KOPT-K1 (cell line): ENCODE measurements at regions not wholly inside any gene's neighbourhood (a gene's known extent, or its start where the extent isn't known, plus 50 kb on each side); places are given as distances from the start of the nearest gene placed in this dataset.

Experiments used
- H3K27ac ChIP-seq: fragments of 200-600 bp; sonication (generic); 2 replicates; pipeline ENCODE4 v1.5.1; 2016; ENCODE audit warnings: antibody characterized with exemption, mild to moderate bottlenecking, low read depth, low read length; ENCODE audit not compliant: poor library complexity, severe bottlenecking
- H3K36me3 ChIP-seq: fragments of 200-600 bp; sonication (generic); 2 replicates; pipeline ENCODE4 v1.5.1; 2017; ENCODE audit warnings: antibody characterized with exemption, mild to moderate bottlenecking, low read length, moderate library complexity; ENCODE audit not compliant: insufficient read depth
- H3K9me3 ChIP-seq: fragments of 200-600 bp; sonication (generic); 2 replicates; pipeline ENCODE4 v1.5.1; 2017; ENCODE audit warnings: antibody characterized with exemption, low read length, mild to moderate bottlenecking; ENCODE audit not compliant: insufficient read depth, poor library complexity, severe bottlenecking

DNA sequence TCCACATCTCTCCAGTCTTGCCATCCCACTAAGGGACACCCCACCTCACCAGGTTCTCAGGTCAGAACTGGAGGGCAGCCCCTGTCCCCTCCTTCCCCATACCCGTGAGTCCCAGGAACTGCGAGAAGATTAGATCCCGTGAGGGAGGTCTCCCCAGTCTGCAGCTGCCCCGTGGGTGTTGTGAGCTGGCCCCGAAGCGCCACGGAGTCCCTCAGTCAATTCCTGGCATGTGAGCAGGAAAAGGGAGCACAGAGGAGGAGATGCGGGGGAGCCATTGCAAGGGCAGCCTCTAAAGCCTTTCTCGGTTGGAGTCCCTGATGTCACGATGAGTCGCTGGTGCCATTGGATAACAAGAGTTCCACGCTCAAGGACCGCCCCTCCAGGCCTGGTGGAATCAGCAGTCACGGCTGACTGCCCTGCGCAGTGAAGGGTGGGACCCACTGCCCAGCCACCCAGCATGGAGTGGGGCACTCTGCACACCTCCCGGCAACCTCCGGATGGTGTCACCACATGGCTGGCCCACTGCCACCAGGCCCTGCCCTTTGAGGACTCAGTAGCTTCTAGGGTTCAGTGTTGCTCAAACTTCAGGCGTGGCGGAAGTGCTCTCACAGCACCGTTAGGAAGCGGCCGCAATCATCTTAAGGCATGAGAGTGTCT, 434.9 kb upstream of the MYT1L start:
- no peaks in the 10 kb centered on the region for H3K36me3 ChIP-seq
- peaks cover 5% of the 10 kb centered on the region for H3K9me3 ChIP-seq
- no peak overlapping the region for H3K27ac ChIP-seq

- H3K9me3 ChIP-seq = peaks cover 11% of the 10 kb centered on the region
Measured at GRCh38 chr2:2765176-2765800, 434.2 kb upstream of the MYT1L start.

DNA sequence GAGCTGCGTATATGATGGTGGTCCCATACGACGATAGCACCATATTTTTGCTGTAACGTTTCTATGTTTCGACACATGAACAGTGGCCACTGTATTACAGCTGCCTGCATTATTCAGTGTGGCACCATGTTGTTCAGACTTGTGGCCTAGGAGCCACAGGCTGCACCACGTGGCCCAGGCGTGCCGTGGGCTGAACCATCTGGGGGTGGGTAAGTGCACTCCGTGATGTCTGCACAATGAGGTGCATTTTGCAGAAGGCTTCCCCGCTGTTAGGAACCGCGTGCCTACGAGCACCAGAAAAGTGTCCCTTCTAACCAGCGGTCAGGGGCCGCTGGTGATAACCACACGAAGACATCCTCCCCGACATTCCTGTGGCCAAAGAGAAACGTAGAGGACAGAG, 433.7 kb upstream of the MYT1L start:
- Histone ChIP-seq H3K27ac (no peak overlapping the region), H3K36me3 (no peaks in the 10 kb centered on the region), H3K9me3 (peaks cover 13% of the 10 kb centered on the region)

More at GRCh38 chr2:2765176-2765800, 434.2 kb upstream of the MYT1L start:
- no peaks in the 10 kb centered on the region for H3K36me3 ChIP-seq
- H3K27ac ChIP-seq = no peak overlapping the region

- H3K36me3 ChIP-seq = no peaks in the 10 kb centered on the region
- no peak overlapping the region for H3K27ac ChIP-seq
- H3K9me3 ChIP-seq = peaks cover 13% of the 10 kb centered on the region
Measured at GRCh38 chr2:2764001-2764355, 432.9 kb upstream of the MYT1L start.

- no peaks in the 10 kb centered on the region for H3K36me3 ChIP-seq
- H3K9me3 ChIP-seq = peaks cover 13% of the 10 kb centered on the region
- no peak overlapping the region for H3K27ac ChIP-seq
Measured at GRCh38 chr2:2763351-2764000, 432.4 kb upstream of the MYT1L start.

DNA sequence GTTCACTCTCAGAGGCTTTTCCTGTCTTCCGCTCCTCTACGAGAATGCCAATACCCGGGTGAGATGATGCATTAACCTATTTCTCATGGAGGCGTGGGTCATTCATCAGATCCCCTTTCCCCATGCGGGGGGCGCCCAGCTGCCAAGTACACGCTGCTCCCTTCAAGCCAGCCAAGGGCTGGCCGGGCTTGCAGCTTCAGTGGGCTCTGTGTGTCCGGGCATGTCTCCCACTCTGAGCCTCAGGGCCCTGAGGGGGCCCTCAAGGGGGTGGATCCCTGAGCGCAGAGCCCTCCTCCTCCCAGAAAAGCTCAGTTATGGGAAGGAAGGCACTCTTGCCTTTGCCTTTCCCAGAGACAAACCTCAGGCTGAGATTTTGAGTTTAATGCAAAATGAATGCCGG, 431.8 kb upstream of the MYT1L start:
- no peak overlapping the region for H3K27ac ChIP-seq
- H3K9me3 ChIP-seq = peaks cover 13% of the 10 kb centered on the region
- H3K36me3 ChIP-seq = no peaks in the 10 kb centered on the region

GRCh38 chr2:2762166-2762908, 431.3 kb upstream of the MYT1L start:
- H3K27ac ChIP-seq = no peak overlapping the region

DNA sequence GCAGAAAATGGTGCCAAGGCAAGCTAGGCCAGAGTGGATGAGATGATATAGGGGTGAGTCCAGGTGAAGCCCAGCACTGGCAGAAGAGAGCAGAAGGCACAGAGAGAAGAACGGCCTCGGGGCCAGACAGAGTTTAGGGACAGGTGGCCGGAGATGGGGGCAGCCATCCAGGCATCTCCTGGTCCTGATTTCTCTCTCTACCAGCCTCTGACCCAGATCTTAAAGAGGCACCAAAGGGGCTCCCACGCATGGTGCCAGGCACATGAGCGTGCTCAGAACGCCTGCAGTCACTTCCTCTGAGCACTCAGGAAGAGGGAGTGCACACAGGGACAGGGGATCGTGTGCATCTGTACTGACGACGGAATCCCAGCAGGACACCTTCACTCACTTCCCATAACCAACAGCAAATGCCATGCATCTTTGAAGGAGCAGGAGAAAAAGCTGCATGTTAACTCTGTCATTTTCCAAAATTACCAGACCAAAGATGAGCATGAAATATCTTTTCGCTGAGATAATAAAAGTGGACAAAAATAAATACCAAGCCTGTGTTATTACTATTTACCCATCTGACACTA, 427.8 kb upstream of the MYT1L start:
- peaks cover 28% of the 10 kb centered on the region for H3K9me3 ChIP-seq
- H3K27ac ChIP-seq = no peak overlapping the region
- H3K36me3 ChIP-seq = no peaks in the 10 kb centered on the region

More at GRCh38 chr2:2762166-2762908, 431.3 kb upstream of the MYT1L start:
- Histone ChIP-seq H3K9me3 (peaks cover 13% of the 10 kb centered on the region), H3K36me3 (no peaks in the 10 kb centered on the region)

- peaks cover 35% of the 10 kb centered on the region for H3K9me3 ChIP-seq
Measured at GRCh38 chr2:2757764-2758163, 426.7 kb upstream of the MYT1L start.

GRCh38 chr2:2756886-2757285, 425.8 kb upstream of the MYT1L start:
- H3K9me3 ChIP-seq = peaks cover 31% of the 10 kb centered on the region
- no peak overlapping the region for H3K27ac ChIP-seq
- no peaks in the 10 kb centered on the region for H3K36me3 ChIP-seq

More at GRCh38 chr2:2757764-2758163, 426.7 kb upstream of the MYT1L start:
- Histone ChIP-seq H3K36me3 (no peaks in the 10 kb centered on the region), H3K27ac (no peak overlapping the region)

- peaks cover 36% of the 10 kb centered on the region for H3K9me3 ChIP-seq
- H3K27ac ChIP-seq = no peak overlapping the region
- H3K36me3 ChIP-seq = no peaks in the 10 kb centered on the region
Measured at GRCh38 chr2:2755990-2756389, 424.9 kb upstream of the MYT1L start.

DNA sequence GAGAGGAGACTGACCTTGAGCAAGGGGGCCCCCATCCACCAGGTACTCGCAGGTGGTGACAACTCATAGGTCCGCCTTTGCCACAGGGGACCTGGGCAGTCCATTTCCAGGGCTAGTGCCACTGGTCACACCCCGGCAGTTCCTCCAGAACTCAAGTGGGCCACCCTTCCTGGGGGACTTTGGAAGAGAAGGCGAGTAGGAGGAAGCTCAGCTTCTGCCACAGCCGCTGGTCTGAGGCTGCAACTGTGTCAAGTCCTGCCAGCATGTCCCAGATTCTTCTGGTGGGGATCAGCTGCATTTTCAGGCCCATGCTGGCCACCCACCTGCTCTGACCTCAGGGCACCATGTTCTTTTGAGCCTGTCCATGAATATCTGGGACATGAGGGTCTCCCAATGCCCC, 423.9 kb upstream of the MYT1L start:
- no peak overlapping the region for H3K27ac ChIP-seq
- no peaks in the 10 kb centered on the region for H3K36me3 ChIP-seq
- H3K9me3 ChIP-seq = peaks cover 28% of the 10 kb centered on the region

- Histone ChIP-seq H3K36me3 (no peaks in the 10 kb centered on the region), H3K9me3 (peaks cover 28% of the 10 kb centered on the region), H3K27ac (no peak overlapping the region)
Measured at GRCh38 chr2:2751715-2752315, 420.7 kb upstream of the MYT1L start.

DNA sequence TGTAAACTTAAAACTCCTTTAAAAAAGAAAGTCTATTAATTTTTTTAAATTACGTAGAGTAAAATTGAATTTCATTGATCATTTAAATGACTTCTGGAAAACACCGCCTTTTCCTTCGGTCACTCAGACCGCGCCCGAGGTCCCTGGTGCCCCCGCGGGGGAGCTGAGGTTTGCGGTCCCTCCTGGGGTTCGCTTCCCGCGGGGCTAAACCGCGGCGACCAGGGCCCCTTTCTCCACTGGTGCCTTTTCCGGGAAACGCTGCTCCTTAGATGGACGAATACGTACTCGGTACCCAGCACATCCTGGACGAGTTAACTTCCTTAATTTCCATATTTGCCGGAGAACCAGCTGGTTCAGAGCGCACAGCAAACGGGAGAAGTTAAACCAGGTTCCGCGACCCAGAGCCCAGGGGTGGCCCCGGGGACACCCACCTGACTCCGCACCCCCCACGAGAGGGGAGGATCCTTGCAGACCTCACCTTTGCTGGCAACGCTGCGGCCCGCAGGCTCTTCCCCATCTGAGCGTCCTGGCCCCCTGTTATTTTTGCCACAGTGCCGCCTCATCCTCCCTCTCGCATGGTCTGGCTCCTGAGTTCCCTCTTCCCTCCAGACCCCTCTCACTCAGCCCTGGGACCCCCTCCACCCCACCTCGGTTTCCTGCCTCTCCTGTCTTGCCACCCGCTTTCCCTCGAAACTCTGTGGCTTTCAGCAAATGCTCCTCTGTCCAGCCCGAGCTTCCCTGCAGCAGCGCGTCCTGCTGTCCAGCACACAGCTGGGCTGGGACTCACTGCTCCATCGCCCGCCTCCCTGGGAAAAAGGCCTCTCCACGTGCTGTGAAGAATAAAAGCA, 420.0 kb upstream of the MYT1L start:
- no peak overlapping the region for H3K27ac ChIP-seq

More for the DNA sequence above, 420.0 kb upstream of the MYT1L start:
- H3K9me3 ChIP-seq = peaks cover 28% of the 10 kb centered on the region
- no peaks in the 10 kb centered on the region for H3K36me3 ChIP-seq
